HG02610 (cell line): ENCODE measurements at regions not wholly inside any gene's neighbourhood (a gene's known extent, or its start where the extent isn't known, plus 50 kb on each side); places are given as distances from the start of the nearest gene placed in this dataset.
"Not testable (repeated sequence)": the region's sequence is repeated elsewhere in the genome, so short reads cannot be mapped to it uniquely, and the experiment has no call there.

ENCODE experiments used
- ATAC-seq: cut with Tn5 transposase; IDR thresholded peaks from one replicate; pipeline ENCODE4 v1.9.1; 2021; ENCODE audit warnings: mild to moderate bottlenecking, moderate library complexity; ENCODE audit not compliant: unreplicated experiment

GRCh38 chr3:104933972-104934371 lies 432.7 kb upstream of the ALCAM start:
- ATAC-seq = no peak

DNA sequence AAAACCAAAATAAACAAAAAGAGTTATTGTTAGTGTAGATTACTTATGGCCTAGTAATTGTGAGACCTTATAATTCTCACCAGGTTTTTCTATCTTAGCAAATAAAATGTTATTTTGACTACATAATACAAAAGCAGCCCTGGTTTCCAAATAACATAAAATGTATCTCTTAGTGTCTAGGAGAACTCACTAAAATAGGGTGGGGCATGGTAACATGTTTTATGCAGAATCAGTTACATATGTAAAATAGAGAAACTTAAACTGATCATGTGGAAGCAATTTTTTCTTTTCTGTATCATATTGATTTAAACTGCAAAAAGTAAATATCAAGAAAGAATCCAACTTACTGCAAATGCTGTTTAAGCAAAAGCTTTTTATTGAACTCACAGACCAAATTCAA lies 431.1 kb upstream of the ALCAM start:
- ATAC-seq = no peak

- no peak for ATAC-seq
Observed at GRCh38 chr3:104939196-104939595, 427.5 kb upstream of the ALCAM start.

- no peak for ATAC-seq
Observed at GRCh38 chr3:104941785-104942184, 424.9 kb upstream of the ALCAM start.

GRCh38 chr3:104943974-104944373 lies 422.7 kb upstream of the ALCAM start:
- ATAC-seq = no peak

- no peak for ATAC-seq
Observed at GRCh38 chr3:104947943-104948342, 418.8 kb upstream of the ALCAM start.

DNA sequence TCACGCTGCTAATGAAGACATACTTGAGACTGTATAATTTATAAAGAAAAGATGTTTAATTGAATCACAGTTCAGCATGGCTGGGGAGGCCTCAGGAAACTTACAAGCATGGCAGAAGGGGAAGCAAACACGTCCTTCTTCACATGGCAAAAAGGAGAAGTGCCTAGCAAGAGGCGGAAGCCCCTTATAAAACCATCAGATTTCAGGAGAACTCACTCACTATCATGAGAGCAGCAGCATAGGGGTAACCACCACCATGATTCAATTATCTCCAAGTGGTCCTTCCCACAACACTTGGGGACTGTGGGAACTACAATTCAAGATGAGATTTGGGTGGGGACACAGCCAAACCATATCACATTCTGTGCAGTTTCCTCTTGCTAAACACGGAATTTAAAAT lies 416.9 kb upstream of the ALCAM start:
- not testable (repeated sequence) for ATAC-seq

GRCh38 chr3:104951426-104951825 lies 415.3 kb upstream of the ALCAM start:
- ATAC-seq = no peak

DNA sequence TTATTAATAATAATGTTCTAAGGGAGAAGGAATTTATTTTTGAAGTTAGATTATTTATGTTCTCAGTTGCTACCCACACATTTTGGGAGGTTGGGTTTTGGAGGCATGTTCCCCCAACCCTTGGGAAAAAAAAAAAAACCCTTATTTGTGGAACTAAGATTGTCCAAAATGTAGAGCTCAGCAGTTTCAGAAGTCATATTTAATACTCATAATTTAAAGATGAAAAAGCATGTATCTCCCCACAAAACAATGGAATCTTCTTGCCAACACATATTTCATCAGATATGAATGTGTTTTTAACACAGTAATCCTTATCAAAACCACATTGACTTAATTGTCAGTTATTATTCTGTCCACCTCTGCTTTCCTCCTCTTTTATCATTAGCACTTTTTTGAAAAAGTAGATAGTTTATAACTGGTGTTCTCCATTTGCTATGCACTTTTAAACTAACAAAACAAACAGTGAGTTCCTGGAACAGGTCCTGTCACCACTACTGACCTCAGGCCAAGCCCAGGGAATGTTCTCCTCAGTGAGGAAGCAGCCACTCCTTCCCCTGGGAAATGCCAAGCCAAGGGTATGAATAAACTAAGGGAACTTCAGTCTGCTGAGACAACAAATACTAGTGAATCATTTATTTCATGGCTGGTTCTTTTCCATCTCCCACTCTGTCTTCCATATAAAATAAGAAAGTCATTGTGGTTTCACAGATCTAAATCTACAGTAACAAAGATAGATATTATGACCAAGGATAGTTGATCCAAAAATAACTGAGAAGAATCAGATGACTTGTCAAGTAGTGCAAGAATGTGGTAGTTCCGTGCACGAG lies 414.4 kb upstream of the ALCAM start:
- no peak for ATAC-seq

- ATAC-seq = no peak
Observed at GRCh38 chr3:104956620-104957345, 409.9 kb upstream of the ALCAM start.

DNA sequence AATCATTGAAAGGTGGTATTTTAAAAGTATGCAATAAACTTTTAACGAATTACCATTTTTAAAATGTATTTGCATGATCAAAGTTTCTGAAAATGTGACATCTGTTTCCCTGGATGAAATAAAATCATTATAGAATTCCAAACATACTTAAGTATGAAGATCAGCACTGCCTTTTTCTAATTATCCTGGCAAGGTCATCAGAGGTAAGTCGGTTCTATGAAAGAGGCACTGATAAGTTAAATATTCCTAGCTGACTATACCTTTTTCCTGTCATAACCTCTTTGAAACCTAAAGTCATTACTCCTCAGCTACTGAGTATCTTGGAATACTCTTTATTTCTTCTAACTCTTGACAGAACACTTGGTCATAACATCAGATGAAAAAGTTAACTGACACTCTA lies 406.1 kb upstream of the ALCAM start:
- no peak for ATAC-seq

DNA sequence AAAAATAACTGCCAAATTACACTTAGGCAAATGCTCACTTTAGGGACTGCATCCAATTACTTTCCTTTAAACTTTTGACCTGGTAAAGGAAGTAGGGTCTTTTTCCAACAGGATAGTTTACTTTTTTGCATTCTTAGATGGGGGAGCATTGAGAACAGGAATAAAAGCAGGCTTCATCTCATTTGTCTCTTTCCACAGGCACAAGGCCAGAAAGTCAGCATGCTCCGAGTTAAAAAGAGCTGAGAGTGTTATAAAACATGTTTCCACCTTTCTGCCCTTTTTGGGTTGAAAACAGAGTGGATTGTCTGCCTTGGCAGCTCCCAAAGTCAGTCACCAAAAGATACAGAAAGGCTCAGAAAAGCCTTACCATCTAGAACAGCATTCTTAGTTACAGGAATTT lies 404.9 kb upstream of the ALCAM start:
- ATAC-seq = no peak

GRCh38 chr3:104974316-104974715 lies 392.4 kb upstream of the ALCAM start:
- ATAC-seq = no peak

GRCh38 chr3:104977719-104978118 lies 389.0 kb upstream of the ALCAM start:
- ATAC-seq = no peak

DNA sequence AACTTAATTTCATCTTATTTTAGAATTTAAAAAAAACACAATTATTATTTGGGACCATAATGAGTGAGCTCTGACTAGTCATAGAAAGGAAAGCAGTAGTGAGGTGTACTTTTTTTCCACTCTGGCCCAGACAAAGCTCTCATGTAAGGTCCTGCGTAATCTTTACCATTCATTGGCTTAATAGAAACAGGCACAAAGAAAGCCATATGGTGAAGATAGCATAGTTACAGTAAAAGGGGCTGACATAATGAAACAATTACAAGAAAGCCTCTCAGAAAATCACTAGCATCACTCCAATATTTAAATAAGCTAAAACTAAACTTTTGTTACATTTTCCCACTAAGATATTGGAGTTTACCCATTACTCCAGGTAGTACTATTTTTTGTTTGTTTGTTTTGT lies 384.6 kb upstream of the ALCAM start:
- no peak for ATAC-seq

DNA sequence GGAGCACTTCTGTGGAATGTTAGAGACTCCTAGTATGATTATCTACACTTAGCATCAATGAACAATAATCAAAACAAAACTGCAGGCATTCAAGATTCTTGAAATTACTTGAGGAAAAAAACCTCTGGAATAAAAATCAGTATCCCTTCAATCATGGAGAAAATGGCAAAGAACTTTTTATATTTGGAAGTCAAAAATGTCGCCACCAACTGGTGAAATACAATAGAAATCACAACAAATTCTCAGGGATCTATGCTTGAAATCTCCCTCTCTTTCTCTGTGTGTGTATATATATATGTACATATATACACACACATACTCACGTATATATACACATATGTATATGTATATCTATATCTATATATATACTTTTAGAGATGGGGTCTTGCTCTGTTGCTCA lies 378.9 kb upstream of the ALCAM start:
- ATAC-seq = no peak

DNA sequence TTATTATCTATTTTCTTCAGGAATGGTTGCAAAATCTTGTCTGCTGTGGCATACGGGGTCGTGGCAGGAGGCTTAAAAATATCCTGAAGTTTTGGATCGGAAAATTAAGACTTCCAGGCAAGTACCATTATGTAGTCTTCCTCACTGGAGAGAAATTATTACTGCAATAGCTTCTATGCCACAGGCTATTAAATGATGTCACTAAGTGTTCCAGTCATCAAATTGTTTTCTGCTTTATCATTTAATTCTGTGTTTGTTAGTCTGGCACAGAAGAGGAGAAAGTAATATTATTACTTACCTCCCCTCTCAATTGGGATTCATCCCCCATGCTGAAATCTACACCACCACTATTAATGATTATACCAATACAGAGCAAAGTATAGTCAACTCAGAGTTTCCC lies 378.2 kb upstream of the ALCAM start:
- no peak for ATAC-seq

DNA sequence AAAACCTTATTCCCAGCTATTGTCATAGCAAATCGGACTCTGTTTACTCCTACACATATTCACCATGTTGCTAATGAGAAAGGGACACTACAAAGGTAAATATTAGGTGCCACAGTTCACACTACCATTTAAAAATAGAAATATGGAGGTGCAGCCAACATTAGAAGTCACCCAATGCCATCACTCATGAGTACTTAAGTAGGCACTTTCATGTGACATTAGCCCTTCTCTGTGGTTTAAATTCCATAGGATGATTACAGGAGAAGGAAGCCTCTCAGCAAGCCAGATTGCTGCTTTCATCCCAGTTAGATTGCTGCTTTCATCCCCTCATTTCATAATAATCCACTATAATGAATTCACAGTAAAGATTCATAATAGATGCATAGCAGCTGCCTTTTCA lies 376.8 kb upstream of the ALCAM start:
- ATAC-seq = no peak

- no peak for ATAC-seq
Observed at GRCh38 chr3:104990758-104991157, 376.0 kb upstream of the ALCAM start.

GRCh38 chr3:104992676-104993075 lies 374.0 kb upstream of the ALCAM start:
- ATAC-seq = no peak

- ATAC-seq = no peak
Observed at GRCh38 chr3:105006164-105006563, 360.5 kb upstream of the ALCAM start.

GRCh38 chr3:105013657-105014056 lies 353.1 kb upstream of the ALCAM start:
- no peak for ATAC-seq
